Keratinocyte (primary cell): ENCODE measurements at regions not wholly inside any gene's neighbourhood (a gene's known extent, or its start where the extent isn't known, plus 50 kb on each side); places are given as distances from the start of the nearest gene placed in this dataset.

ENCODE experiments used
- EZH2 ChIP-seq: IDR thresholded peaks from one replicate; pipeline ENCODE4 v1.6.1; 2012; ENCODE audit warnings: inconsistent platforms, mild to moderate bottlenecking, low read length, moderate library complexity
- TF ChIP-seq, protein P1 (sequence below), 3 experiments: IDR thresholded peaks in 1 of 3; conservative IDR thresholded peaks in 1 of 3; optimal IDR thresholded peaks in 1 of 3; 2 replicates in 2 of 3; 3 replicates in 1 of 3; pipeline versions ENCODE3 to v1.5.1; 2011; ENCODE audit warnings: low read length in 3 of 3, mild to moderate bottlenecking in 3 of 3, moderate library complexity in 2 of 3, control low read depth in 1 of 3, inconsistent platforms in 1 of 3; ENCODE audit not compliant: insufficient read depth in 2 of 3; ENCODE audit errors: extremely low read depth in 1 of 3

GRCh38 chr1:177351361-177352108, 180.8 kb downstream of the BRINP2 start:
- TF ChIP-seq, protein P1, sequence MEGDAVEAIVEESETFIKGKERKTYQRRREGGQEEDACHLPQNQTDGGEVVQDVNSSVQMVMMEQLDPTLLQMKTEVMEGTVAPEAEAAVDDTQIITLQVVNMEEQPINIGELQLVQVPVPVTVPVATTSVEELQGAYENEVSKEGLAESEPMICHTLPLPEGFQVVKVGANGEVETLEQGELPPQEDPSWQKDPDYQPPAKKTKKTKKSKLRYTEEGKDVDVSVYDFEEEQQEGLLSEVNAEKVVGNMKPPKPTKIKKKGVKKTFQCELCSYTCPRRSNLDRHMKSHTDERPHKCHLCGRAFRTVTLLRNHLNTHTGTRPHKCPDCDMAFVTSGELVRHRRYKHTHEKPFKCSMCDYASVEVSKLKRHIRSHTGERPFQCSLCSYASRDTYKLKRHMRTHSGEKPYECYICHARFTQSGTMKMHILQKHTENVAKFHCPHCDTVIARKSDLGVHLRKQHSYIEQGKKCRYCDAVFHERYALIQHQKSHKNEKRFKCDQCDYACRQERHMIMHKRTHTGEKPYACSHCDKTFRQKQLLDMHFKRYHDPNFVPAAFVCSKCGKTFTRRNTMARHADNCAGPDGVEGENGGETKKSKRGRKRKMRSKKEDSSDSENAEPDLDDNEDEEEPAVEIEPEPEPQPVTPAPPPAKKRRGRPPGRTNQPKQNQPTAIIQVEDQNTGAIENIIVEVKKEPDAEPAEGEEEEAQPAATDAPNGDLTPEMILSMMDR (optimal IDR thresholded peaks at IDR 0.05 in 1 of 3, IDR thresholded peaks at IDR 0.05 in 1 of 3, conservative IDR thresholded peaks at IDR 0.05 in 1 of 3; ENCODE audit: extremely low read depth in 1 of 3, insufficient read depth in 2 of 3, low read length in 3 of 3), result no peak
- no peak for TF ChIP-seq EZH2
